ENCODE measurements at regions not wholly inside any gene's neighbourhood (a gene's known extent, or its start where the extent isn't known, plus 50 kb on each side); places are given as distances from the start of the nearest gene placed in this dataset.

DNA sequence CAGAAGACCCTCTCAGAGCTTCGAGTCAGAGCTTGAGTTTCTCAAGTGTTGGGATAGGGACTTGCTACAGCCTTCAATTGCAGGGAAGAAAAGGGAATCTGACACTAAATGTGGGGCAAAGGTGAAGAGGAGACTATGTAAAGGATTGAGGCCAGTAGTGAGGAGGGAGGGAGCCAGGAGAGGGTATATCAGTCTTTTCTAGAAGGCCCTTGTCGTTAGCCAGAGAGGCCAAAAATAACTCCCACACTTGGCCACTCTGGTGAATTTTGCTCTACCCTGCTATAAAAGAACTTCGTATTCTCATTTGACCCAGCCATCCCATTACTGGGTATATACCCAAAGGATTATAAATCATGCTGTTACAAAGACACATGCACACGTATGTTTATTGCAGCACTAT, 162.0 kb downstream of the MDFIC start:
- no peak for DNase-seq (ENCODE audit: low spot score)

DNA sequence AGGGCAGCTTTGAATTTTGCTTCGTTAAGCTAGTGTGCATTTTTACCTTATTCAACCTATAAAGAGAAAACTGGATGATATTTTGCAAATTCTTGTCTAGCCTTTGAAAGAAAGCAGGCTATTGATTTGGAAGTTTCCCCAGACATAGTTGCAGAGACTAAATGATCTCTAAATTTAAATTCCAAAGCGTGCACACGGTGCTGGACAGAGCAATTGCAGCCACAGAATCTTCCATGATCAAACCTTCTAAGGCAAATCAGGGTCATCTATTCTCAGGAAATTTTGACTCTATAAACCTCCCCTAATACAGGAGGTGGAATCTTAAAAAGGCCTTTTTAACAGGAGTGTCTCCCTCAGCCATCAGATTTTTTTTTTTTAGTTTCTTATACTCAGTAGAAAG, 159.9 kb downstream of the MDFIC start:
- no peak for DNase-seq (ENCODE audit: low spot score)

DNA sequence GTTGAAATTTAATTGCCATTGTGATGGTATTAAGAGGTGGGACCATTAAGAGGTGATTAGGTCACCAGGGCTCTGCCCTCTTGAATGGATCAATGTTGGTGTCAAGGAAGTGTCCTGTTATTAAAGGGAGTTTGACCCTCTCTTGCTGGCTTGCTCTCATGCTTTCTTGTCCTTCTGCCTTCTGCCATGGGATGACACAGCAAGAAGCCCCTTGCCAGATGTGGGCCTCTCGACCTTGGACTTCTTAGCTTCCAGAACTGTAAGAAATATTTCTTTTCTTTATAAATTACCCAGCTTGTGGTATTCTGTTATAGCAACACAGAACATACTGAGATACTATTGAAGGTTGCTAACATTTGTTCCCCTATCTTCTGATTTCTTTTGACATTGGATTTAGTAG, 157.0 kb downstream of the MDFIC start:
- DNase-seq (ENCODE audit: low spot score): no peak

DNA sequence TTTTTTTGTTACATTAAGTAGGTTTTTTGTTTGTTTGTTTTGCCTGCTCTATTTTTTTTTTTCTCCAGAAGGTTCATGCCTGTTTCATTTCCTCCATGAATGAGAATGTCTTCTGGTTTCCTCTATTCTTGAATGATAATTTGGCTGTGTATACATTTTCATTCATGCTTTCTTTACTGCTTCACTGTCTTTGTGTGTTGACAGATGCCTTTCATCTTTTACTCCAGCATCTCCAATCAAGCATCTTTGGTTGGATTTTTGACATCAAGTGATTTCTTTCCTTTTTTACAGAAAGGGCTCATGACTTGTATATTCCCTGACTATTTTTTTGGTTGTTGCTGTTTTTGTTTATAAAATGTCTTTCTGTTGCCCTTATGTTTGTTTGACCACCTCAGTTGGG, 156.5 kb downstream of the MDFIC start:
- DNase-seq (ENCODE audit: low spot score): no peak

DNA sequence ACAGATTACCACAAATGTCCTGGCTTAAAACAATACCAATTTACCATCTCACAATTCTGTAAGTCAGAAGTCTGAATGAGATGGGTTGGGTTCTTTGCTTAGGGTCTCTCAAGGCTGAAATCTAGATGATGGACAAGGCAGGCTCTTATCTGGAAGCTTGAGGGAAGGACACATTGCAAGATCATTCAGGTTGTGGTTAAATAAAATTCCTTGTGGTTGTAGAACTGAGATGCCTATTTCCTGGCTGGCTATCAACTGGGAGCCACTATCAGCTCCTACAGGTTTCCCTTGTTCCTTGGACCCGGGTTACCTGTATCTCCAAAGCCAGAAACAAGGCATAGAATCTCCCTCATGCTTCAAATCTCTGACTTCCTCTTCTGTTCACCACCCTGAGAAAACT, 148.4 kb downstream of the MDFIC start:
- no peak for DNase-seq (ENCODE audit: low spot score)
